ENCODE measurements at regions not wholly inside any gene's neighbourhood (a gene's known extent, or its start where the extent isn't known, plus 50 kb on each side); places are given as distances from the start of the nearest gene placed in this dataset.

DNA sequence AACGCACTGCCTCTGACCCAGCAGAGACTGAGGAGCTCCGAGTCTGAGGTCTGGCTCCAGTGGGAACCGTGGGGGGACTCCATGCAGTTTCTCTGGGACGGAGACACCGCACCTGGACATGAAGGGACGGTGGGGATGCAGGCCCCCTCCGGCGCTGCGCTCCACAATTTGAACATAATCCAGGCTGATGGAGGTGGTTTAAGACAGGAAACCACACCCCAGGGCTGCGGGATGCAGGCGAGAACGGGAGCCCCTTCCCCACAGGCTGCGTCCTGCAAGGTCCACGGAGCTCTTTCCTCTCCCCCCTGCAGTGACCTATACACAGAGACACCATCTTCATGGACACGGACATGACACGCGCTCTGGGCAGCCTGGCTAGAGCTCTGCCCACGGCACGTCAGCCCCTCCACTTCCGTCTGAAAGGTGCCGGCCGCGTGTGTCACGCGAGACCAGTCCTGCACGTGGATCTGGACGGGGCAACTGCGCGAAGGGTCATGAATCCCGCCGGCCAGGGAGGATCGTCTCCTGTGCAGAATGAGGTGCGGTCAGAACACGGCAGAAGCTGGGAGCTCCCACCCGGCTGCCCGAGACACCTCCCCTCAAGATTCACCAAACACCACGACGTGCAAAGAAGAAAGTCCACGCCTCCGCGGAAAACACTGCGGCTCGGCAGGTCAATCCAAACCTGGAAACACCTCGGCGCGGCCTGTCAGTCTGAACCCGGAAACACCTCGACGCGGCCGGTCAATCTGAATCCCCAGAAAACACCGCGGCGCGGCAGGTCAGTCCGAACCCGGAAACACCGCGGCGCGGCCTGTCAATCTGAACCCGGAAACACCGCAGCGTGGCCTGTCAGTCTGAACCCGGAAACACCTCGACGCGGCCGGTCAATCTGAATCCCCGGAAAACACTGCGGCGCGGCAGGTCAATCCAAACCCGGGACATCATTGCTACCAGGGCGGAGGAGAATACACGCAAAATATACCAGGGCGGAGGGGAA, 212.4 kb downstream of the BRD1 start:
- Histone ChIP-seq H4K5ac (ENCODE audit: low read depth, low read length) (no peak overlapping the region), H3K14ac (replicated peaks; ENCODE audit: low read depth, low read length) (no peak overlapping the region), H3K9ac (ENCODE audit: low read depth, low read length) (no peak overlapping the region), H3K23ac (ENCODE audit: low read depth, low read length) (no peak overlapping the region), H3K56ac (ENCODE audit: extremely low read depth, insufficient read depth, low read length) (no peak overlapping the region), H3K27me3 (ENCODE audit: control insufficient read depth, insufficient read depth, low read length) (no peaks in the 10 kb centered on the region), H4K91ac (ENCODE audit: insufficient read depth, low read depth, low read length) (no peak overlapping the region), H2BK15ac (ENCODE audit: low read depth, low read length) (no peak overlapping the region), H2BK20ac (ENCODE audit: low read depth, low read length) (no peak overlapping the region), H3K79me1 (ENCODE audit: low read depth in 1 of 2, low read length in 2 of 2) (no peaks in the 10 kb centered on the region), H2AK9ac (replicated peaks; ENCODE audit: low read depth, low read length, poor library complexity) (no peak overlapping the region), H3K18ac (ENCODE audit: low read depth, low read length) (no peak overlapping the region), H4K8ac (ENCODE audit: low read depth in 2 of 2, low read length in 2 of 2) (no peak overlapping the region), H3K4ac (ENCODE audit: low read depth, low read length) (no peak overlapping the region), H3K36me3 (ENCODE audit: control insufficient read depth, insufficient read depth, low read length) (no peaks in the 10 kb centered on the region), H3K9me3 (ENCODE audit: control insufficient read depth, insufficient read depth, low read length) (peaks cover 44% of the 10 kb centered on the region), H3K4me3 (ENCODE audit: insufficient read depth, low read depth, low read length) (no peak overlapping the region), H2AFZ (replicated peaks; ENCODE audit: low read length, poor library complexity) (no peak overlapping the region), H2AK5ac (ENCODE audit: low read depth, low read length) (no peak overlapping the region), H4K20me1 (ENCODE audit: insufficient read depth, low read length) (no peaks in the 10 kb centered on the region), H2BK120ac (ENCODE audit: low read depth, low read length) (no peak overlapping the region), H3K27ac (ENCODE audit: insufficient read depth, low read length) (no peak overlapping the region), H3K4me1 (ENCODE audit: control insufficient read depth, insufficient read depth, low read length) (no peaks in the 10 kb centered on the region), H3K9me1 (ENCODE audit: insufficient read depth, low read length) (no peaks in the 10 kb centered on the region), H3K4me2 (ENCODE audit: low read depth, low read length) (no peak overlapping the region), H2BK5ac (ENCODE audit: low read depth, low read length, poor library complexity, severe bottlenecking) (no peak overlapping the region)
- no TSS peak for BruUV-seq (replicated peaks)
- dilution Hi-C loops (cut with HindIII; ENCODE audit: low sequenced_read_pairs, unreplicated experiment) = no loop called here
- intact Hi-C loops (cut with micrococcal nuclease) = no loop called here
- ATAC-seq (ENCODE audit: low read depth) (no peak), DNase-seq (no peak)
- in situ Hi-C loops (cut with MboI; ENCODE audit: low sequenced_read_pairs) = no loop called here
- ChIA-PET CTCF (no interaction called here), POLR2A (ENCODE audit: unreplicated experiment) (no interaction called here)
- 91% methylated on average over 38 of the region's 77 CpGs; no CpG with 5 or more reads in 1 of the 2 experiments for WGBS, 2 experiments (ENCODE audit: extremely low coverage in 2 of 2, insufficient read length in 1 of 2)
- no peak for TF ChIP-seq POLR2A (IDR thresholded peaks at IDR 0.05; ENCODE audit: low read depth, low read length)
- no peak for TF ChIP-seq RCOR1 (IDR thresholded peaks at IDR 0.05; ENCODE audit: insufficient replicate concordance, low read length)
- TF ChIP-seq MAFK (IDR thresholded peaks at IDR 0.05; ENCODE audit: low read depth, low read length) = no peak
- TF ChIP-seq MXI1 (IDR thresholded peaks at IDR 0.05; ENCODE audit: borderline replicate concordance, low read depth, low read length) = no peak
- no peak for TF ChIP-seq RAD21 (IDR thresholded peaks at IDR 0.05; ENCODE audit: low read length)
- no peak for TF ChIP-seq RFX5 (IDR thresholded peaks at IDR 0.05; ENCODE audit: low read depth, low read length)
- TF ChIP-seq SMC3 (IDR thresholded peaks at IDR 0.05; ENCODE audit: low read depth, low read length) = no peak
- TF ChIP-seq, protein P1, sequence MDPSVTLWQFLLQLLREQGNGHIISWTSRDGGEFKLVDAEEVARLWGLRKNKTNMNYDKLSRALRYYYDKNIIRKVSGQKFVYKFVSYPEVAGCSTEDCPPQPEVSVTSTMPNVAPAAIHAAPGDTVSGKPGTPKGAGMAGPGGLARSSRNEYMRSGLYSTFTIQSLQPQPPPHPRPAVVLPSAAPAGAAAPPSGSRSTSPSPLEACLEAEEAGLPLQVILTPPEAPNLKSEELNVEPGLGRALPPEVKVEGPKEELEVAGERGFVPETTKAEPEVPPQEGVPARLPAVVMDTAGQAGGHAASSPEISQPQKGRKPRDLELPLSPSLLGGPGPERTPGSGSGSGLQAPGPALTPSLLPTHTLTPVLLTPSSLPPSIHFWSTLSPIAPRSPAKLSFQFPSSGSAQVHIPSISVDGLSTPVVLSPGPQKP (IDR thresholded peaks at IDR 0.05; ENCODE audit: borderline replicate concordance, low read depth, low read length) = no peak
- TF ChIP-seq CEBPB (IDR thresholded peaks at IDR 0.05; ENCODE audit: low read depth, low read length) = no peak
- TF ChIP-seq FOS (IDR thresholded peaks at IDR 0.05; ENCODE audit: low read depth, low read length) = no peak
- no peak for TF ChIP-seq NFE2L2 (IDR thresholded peaks at IDR 0.05; ENCODE audit: low read depth, low read length)
- TF ChIP-seq, protein P2, sequence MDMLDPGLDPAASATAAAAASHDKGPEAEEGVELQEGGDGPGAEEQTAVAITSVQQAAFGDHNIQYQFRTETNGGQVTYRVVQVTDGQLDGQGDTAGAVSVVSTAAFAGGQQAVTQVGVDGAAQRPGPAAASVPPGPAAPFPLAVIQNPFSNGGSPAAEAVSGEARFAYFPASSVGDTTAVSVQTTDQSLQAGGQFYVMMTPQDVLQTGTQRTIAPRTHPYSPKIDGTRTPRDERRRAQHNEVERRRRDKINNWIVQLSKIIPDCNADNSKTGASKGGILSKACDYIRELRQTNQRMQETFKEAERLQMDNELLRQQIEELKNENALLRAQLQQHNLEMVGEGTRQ (IDR thresholded peaks at IDR 0.05; ENCODE audit: low read depth, low read length) = no peak
- no peak for TF ChIP-seq BHLHE40 (IDR thresholded peaks at IDR 0.05; ENCODE audit: low read depth, low read length)
- TF ChIP-seq CTCF (conservative IDR thresholded peaks at IDR 0.05; ENCODE audit: low read depth, low read length) = no peak
- no peak for TF ChIP-seq CHD1 (IDR thresholded peaks at IDR 0.05; ENCODE audit: low read depth, low read length)

All from IMR-90 (cell line).